ENCODE measurements at regions not wholly inside any gene's neighbourhood (a gene's known extent, or its start where the extent isn't known, plus 50 kb on each side); places are given as distances from the start of the nearest gene placed in this dataset.

DNA sequence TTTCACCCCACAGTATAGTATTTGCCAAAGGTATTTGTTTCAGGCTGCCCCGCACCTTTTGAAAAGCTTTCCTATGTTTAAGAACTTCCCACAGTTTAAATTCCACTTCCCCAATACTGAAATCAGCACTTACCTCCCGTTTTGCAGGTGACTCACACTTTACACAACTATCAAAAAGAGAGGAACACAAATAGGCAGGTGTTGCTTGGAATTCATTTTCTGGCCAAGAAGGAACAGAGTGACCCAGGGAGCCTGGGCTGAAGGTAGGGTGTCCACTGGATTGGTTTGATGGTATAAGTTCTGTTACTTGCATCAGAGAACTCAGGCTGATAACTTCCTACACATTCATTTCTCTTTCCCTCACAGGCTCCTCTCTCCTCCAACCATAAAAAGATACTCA is 60.1 kb upstream of the SLC30A5 start:
- Histone ChIP-seq H3K9ac (ENCODE audit: extremely low read depth, low read length, poor library complexity, severe bottlenecking) (no peak overlapping the region), H3K9me3 (ENCODE audit: control insufficient read depth, low read length) (no peaks in the 10 kb centered on the region), H3K4me1 (ENCODE audit: control insufficient read depth, insufficient read depth, low read length) (no peaks in the 10 kb centered on the region), H3K27me3 (ENCODE audit: control insufficient read depth, insufficient read depth, low read length, poor library complexity, severe bottlenecking) (no peaks in the 10 kb centered on the region), H3K36me3 (ENCODE audit: control insufficient read depth, insufficient read depth, low read length) (no peaks in the 10 kb centered on the region), H3K4me3 (ENCODE audit: low read length) (no peak overlapping the region), H3K27ac (ENCODE audit: low read depth, low read length) (no peak overlapping the region)
- H3K9me3 Mint-ChIP-seq = peaks cover 2% of the 10 kb centered on the region
- H3K27ac Mint-ChIP-seq = no peak overlapping the region
- no peak overlapping the region for H3K4me3 Mint-ChIP-seq
- TF ChIP-seq, protein P1, sequence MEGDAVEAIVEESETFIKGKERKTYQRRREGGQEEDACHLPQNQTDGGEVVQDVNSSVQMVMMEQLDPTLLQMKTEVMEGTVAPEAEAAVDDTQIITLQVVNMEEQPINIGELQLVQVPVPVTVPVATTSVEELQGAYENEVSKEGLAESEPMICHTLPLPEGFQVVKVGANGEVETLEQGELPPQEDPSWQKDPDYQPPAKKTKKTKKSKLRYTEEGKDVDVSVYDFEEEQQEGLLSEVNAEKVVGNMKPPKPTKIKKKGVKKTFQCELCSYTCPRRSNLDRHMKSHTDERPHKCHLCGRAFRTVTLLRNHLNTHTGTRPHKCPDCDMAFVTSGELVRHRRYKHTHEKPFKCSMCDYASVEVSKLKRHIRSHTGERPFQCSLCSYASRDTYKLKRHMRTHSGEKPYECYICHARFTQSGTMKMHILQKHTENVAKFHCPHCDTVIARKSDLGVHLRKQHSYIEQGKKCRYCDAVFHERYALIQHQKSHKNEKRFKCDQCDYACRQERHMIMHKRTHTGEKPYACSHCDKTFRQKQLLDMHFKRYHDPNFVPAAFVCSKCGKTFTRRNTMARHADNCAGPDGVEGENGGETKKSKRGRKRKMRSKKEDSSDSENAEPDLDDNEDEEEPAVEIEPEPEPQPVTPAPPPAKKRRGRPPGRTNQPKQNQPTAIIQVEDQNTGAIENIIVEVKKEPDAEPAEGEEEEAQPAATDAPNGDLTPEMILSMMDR (conservative IDR thresholded peaks at IDR 0.05) = no peak
- H3K27me3 Mint-ChIP-seq (ENCODE audit: insufficient read depth) = peaks cover 3% of the 10 kb centered on the region
- DNase-seq = no peak
- 95% methylated on average over 2 of the region's 2 CpGs; no CpG with 5 or more reads in 1 of the 2 experiments for WGBS, 2 experiments (ENCODE audit: insufficient coverage in 1 of 2, insufficient read length in 1 of 2)
- no peaks in the 10 kb centered on the region for H3K36me3 Mint-ChIP-seq (ENCODE audit: low read depth)
- H3K4me1 Mint-ChIP-seq = peaks cover 1% of the 10 kb centered on the region

DNA sequence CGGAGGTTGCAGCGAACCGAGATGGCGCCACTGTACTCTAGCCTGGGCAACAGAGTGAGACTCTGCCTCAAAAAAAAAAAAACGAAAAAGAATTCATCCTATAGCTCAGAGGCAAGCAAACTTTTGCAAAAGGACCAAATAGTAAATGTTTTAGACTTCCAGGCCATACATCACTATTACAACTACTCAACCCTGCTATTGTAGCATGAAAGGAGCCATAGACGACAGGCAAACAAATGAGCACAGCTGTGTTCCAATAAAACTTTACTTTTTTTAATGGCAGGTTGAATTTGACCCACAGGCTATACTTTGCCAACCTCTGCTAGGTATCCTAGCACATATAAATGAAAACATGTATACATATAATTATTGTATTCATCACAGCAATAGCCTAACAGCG is 58.9 kb upstream of the SLC30A5 start:
- H3K27me3 ChIP-seq (ENCODE audit: control insufficient read depth, insufficient read depth, low read length, poor library complexity, severe bottlenecking) = no peaks in the 10 kb centered on the region
- DNase-seq = no peak
- no peaks in the 10 kb centered on the region for H3K36me3 ChIP-seq (ENCODE audit: control insufficient read depth, insufficient read depth, low read length)
- no peaks in the 10 kb centered on the region for H3K9me3 ChIP-seq (ENCODE audit: control insufficient read depth, low read length)
- Mint-ChIP-seq H3K4me1 (peaks cover 1% of the 10 kb centered on the region), H3K4me3 (no peak overlapping the region), H3K27ac (no peak overlapping the region), H3K27me3 (ENCODE audit: insufficient read depth) (peaks cover 3% of the 10 kb centered on the region), H3K36me3 (ENCODE audit: low read depth) (no peaks in the 10 kb centered on the region), H3K9me3 (peaks cover 4% of the 10 kb centered on the region)
- TF ChIP-seq, protein P1 (conservative IDR thresholded peaks at IDR 0.05) = no peak
- WGBS, 2 experiments (ENCODE audit: insufficient coverage in 1 of 2, insufficient read length in 1 of 2) = 91 to 100% methylated on average over 4 to 7 of the region's 7 CpGs
- H3K9ac ChIP-seq (ENCODE audit: extremely low read depth, low read length, poor library complexity, severe bottlenecking) = no peak overlapping the region
- no peaks in the 10 kb centered on the region for H3K4me1 ChIP-seq (ENCODE audit: control insufficient read depth, insufficient read depth, low read length)
- no peak overlapping the region for H3K27ac ChIP-seq (ENCODE audit: low read depth, low read length)
- H3K4me3 ChIP-seq (ENCODE audit: low read length) = no peak overlapping the region

DNA sequence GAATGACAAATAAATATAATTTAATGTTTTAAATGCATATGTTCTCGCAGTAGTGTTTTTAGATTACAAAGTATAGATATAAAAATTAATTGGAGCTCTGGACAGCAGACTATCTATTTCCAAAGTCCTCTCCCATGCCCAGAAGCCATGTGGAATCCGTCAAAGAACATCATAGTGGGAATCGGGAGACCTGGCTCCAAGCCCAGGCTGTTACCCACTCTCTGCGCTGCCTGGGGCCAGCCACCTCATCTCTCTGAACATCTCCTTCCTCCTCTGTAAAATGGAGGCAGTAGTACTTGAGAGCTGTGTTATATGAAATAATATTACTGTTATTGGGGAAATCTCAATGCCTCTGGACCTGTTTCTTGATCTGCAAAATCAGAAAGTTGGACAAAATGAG is 58.1 kb upstream of the SLC30A5 start:
- H3K27ac ChIP-seq (ENCODE audit: low read depth, low read length) = no peak overlapping the region
- peaks cover 6% of the 10 kb centered on the region for H3K27me3 Mint-ChIP-seq (ENCODE audit: insufficient read depth)
- H3K9me3 ChIP-seq (ENCODE audit: control insufficient read depth, low read length) = no peaks in the 10 kb centered on the region
- H3K4me1 Mint-ChIP-seq = peaks cover 1% of the 10 kb centered on the region
- WGBS, 2 experiments (ENCODE audit: insufficient coverage in 1 of 2, insufficient read length in 1 of 2) = 96% methylated on average over 4 of the region's 4 CpGs; no CpG with 5 or more reads in 1 of the 2 experiments
- H3K36me3 ChIP-seq (ENCODE audit: control insufficient read depth, insufficient read depth, low read length) = no peaks in the 10 kb centered on the region
- H3K9me3 Mint-ChIP-seq = peaks cover 4% of the 10 kb centered on the region
- no peaks in the 10 kb centered on the region for H3K27me3 ChIP-seq (ENCODE audit: control insufficient read depth, insufficient read depth, low read length, poor library complexity, severe bottlenecking)
- no peaks in the 10 kb centered on the region for H3K4me1 ChIP-seq (ENCODE audit: control insufficient read depth, insufficient read depth, low read length)
- no peaks in the 10 kb centered on the region for H3K36me3 Mint-ChIP-seq (ENCODE audit: low read depth)
- no peak overlapping the region for H3K4me3 ChIP-seq (ENCODE audit: low read length)
- TF ChIP-seq, protein P1 (conservative IDR thresholded peaks at IDR 0.05) = no peak
- DNase-seq = no peak
- no peak overlapping the region for H3K27ac Mint-ChIP-seq
- no peak overlapping the region for H3K9ac ChIP-seq (ENCODE audit: extremely low read depth, low read length, poor library complexity, severe bottlenecking)
- H3K4me3 Mint-ChIP-seq = no peak overlapping the region
